ENCODE measurements at regions not wholly inside any gene's neighbourhood (a gene's known extent, or its start where the extent isn't known, plus 50 kb on each side); places are given as distances from the start of the nearest gene placed in this dataset.

DNA sequence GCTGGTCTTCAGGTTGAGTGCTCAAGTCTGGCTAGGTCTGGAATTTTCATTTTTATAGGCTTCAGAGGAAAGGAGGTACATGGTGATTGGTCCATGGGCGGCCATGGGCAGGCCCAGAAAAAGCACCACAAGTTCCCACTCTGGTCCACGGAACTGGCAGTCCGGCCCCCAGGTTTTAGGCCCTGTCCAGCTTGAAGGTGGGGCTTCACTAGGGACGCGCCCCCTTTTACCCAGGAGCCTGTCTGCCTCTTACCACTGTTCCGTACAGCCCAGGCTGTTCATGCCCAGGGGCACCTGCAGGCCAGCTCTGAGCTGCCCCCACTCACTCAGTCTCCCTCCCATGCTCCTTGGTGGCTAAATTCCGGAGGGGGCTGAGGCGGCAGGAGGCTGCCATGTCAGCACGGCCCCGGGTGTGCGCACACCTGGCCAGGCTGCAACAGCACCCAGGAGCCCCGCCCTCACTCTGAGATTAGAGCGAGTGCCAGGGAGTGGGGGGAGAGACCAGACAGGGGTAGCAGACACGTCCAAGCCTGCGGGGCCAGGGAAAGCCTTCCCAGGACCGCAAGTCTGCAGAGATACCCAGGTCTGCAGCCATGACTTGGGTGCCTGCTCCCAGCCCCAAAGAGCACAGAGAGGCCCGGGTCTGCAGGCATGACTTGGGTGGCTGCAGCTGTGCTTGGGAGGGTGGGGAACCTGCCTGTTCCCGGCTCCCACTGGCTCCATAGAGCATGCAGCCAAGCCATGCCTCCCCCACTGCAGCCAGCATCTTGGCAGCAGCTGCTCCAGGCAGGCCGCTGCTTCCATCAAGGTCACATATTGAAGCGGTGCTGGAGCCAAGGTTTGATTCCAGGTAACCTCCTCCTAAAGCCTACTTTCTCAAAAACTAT lies 390.2 kb upstream of the SGCD start:
- DNase-seq: no peak

DNA sequence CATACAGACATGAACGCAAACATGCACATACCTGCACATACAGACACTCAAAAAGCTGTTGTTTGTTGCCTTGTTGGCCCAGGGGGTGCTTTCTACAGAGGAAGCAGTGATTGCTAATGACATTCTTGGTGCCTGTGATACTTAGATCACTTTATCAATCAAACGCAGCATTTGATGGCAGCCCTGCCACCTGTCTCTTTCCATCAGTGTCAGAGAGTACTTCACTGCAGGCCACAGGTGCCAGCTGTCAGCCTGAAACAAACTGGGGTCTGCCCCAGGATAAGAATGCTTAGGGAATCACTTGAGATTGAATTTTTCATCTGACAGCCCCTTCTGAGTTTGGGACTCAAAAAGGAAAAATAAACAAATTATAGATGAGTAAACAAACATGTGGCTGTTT lies 388.9 kb upstream of the SGCD start:
- no peak for DNase-seq

DNA sequence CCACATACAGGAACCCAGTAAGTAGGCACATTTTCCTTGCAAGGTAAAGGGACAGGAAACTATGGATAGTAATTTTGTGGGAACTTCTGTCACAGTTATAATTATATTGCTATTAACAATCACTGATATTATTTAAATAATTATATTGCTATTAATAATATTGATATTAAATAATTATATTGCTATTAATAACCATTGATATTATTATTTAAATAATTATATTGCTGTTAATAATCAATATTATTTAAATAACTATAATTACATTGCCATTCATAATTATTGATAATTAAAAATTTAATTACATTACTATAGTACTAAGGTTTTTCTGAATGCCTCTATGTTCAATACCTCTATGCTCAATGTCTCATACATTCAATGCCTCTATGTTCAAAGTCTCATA lies 385.6 kb upstream of the SGCD start:
- DNase-seq: no peak

DNA sequence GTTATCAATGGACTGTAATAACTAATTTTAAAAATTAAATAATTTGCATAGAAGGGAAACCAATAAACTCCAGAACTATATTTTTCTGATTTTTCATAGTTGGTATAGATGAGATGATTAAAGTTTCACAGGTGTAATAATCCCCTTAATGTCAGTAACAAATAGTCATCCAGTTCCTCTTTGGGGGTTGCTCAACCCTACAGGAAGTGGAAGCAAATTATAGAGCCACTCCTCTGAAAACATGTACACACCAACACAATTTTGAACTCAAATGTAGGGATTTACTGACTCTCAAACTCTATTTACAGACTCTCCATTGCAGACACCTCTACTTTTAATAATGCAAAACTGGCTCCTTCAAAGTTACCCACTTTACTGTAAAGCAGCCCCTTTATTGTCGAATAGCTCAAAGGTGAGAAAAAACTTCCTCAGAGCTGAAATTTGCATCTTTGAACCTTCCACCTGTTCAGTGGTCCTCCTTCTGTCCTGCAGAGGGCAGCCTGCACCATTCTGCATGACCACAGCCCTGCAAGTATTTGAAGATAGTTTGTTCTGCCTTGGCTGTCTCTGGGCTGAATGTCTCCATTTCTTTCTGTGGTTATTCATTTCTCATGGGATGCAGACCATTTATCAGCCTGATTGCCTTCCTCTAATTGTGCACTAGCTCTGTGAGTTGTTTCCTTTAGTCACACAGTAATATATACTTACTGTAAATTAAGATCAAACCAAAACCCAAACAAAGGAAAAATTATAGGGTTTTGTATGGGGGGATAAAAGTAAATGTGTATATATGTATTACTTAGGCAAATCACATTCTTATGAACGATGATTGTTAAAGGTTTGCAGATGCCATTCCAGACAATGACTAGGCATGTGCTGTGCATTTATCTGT lies 383.2 kb upstream of the SGCD start:
- DNase-seq: no peak

DNA sequence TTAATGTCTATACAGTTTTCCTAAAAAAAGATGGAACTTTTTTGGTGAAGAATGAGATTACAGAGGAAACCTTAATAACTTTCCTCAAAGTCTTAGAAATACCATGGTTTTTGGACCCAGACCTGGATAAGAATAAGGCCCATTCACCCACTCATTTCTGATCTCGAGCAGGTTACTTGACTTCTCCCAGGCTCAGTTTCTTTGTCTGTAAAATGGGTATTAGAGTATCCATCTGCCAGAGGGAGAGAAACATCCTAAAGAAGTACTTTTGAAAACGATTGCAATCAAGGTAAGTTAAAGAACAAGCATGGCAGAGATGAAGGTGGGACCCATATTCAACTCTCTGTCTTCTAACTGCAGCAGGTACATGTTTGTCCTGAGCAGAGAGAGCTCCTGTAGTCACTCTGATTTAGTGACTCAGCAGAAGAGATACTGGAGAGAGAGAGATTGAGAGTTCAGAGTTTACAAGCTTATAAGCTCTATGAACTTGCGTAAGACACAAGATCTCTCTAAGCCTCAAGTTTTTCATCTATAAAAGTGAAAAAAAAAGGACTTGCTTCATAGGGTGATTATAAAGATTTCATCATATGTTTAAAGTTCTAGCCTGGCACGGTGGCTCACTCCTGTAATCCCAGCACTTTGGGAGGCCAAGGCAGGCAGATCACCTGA lies 379.4 kb upstream of the SGCD start:
- no peak for DNase-seq

DNA sequence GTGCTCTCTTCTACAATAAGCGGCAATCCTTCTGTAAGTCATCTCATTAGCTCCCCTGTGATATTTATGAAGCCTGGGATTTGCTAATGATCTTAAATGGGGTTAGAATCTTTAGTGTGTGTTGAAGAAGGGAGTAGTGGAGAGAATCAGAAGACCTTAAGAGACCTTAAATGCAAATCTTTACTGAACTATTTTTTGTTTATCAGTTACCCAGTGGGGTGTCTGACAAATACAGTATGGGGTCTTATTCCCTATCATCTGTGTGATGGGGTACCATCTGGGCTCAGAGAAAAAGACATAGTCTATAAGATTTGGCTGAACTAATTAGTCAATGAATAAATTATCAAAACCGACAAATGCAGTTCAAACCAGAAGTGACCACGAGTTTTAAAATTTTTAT lies 378.4 kb upstream of the SGCD start:
- no peak for DNase-seq

DNA sequence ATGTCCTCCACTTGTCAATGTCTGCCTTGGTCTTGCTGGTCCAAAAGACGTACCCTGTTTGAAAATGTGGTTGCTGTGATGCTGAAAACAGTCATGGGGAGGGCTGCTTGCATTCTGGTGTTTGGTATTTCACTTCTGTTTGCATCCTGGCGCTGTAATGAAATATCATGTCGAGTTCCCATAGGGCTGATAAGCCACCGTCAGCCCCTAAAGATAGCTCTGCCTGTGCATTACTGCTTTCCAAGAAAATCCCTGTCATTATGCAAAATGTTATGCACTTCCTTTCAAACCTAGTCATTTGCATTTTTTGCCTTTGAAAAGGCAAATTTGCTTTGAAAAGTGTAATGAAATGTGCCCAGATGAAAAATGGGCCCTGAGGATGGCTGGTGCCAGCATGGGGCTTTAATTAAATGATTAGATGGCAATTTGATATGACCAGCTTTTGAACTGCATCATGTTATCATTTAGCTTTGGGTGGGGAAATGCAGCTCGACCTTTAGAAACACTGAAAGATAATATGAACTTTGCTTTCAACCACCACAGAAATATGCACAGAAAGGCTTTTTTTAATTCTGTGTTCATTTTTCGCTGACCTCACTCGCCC lies 374.4 kb upstream of the SGCD start:
- DNase-seq: no peak

DNA sequence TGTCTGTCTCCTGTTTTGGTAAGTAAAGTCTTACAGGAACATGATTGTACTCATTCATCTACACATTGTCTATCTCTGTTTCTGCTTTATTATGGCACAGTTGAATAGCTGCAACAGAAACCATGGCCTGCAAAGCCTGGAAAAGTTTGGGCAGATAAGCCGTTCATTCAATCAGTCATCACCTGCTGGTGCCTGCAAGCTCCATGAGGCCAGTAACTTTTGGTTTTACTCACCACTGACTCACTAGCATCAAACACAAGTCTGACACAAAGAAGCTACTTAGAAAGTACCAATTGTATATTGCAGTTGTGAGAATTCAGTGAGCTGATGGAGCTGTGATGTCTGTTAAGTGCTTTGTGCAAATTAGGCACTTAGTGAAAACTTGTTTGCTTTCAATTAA lies 373.6 kb upstream of the SGCD start:
- no peak for DNase-seq

DNA sequence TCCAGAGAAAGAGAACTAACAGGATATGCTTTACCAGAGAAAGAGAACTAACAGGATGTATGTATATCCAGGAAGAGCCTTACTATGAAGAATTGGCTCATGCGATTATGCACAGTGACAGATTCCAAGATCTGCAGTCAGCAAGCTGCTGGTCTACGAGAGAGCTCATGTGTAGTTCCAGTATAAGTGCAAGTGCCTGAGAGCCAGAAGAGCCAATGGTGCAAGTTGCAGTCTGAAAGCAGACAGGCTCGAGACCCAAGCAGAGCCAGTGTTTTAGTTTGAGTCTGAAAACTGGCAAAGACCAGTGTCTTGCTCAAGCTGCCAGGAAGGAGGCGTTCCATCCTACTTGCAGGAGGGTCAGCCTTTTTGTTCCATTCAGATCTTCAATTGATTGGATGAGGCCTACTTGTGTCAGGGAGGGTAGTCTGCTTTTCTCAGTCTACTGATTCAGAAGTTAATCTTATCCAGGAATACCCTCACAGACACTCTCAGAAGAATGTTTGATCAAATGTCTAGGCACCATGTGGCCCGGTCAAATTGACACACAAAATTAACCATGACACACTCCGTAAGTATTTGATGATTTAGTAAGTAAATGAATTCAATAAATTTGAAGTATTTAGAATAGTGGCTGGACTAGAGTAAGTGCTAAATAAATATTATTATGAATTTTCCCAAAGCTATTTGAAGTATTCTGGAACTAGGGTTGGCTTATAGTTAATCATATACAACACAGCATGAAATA lies 372.1 kb upstream of the SGCD start:
- no peak for DNase-seq

DNA sequence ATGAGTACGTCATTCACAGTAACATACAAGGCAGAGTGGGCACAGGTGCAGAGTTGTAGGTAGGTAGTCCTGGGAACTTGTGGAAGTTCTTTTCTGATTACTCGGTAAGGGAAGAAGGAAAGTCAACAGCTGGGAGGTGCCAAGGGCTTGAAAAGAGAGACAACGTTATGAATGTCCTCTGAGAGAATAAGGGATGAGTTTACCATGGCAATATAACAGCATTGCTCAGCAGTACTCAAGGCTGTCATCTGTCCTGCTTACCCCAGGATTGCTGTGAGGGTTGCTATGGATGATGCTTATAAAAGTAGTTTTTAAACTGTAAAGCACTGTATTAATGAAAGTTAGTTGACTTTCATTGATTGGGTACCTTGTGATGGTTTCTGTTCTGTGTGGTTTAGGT lies 369.1 kb upstream of the SGCD start:
- no peak for DNase-seq

DNA sequence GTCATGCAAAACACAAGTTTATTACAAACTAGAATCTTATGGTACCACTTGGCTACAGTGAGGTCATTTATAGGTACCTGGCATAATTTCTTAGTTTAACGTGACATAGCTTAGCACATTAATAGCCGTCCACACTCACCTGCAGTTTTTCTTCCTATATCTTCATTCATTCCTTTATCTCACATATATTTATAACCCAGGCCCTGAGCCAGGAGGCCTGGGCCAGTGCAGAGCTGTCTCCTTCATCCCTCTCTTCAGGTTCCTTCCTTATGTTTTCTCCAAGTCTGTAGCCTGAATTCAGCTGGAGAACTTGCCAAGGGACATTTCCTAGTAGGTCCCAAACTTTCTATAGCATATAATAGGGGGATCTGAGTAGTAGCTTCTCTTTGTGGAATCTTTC lies 367.9 kb upstream of the SGCD start:
- DNase-seq: no peak

DNA sequence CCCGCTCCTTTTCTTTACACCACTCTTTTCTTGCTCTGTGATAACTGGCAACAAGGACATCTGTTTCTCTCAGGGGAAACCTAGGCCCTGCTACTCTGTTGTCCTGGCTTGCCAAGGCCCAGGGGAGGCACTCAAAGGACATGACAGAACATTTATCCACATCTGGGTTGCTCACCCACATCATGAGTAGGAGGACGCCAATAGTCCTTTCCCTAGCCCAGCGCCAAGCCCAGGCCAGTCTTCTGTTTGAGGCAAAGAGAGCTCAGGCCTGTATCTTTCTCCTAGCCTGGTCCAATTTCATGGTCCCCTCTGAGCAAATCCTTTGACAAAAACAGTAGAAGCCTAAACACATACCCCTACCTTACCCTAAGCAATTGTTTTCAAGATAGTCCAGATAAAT lies 366.8 kb upstream of the SGCD start:
- no peak for DNase-seq

DNA sequence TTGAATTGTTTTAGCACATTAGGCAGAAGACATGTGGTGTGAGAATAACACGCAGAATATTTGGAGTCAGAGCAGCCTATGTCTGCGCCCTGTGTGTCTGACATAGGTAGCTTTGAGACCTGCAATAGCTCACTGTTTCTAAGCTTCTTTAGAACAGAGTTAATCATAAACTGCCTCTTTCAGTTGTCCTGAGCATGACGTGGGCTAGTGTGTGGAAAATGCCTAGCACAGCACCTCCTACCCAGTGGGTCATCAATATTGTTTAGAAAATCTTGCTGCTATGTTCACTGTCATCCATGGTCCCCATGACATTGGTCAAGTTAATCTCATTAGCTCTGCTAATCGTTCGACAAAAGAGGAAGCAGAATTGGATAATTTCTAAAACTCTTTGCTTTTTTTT lies 357.4 kb upstream of the SGCD start:
- DNase-seq: no peak

DNA sequence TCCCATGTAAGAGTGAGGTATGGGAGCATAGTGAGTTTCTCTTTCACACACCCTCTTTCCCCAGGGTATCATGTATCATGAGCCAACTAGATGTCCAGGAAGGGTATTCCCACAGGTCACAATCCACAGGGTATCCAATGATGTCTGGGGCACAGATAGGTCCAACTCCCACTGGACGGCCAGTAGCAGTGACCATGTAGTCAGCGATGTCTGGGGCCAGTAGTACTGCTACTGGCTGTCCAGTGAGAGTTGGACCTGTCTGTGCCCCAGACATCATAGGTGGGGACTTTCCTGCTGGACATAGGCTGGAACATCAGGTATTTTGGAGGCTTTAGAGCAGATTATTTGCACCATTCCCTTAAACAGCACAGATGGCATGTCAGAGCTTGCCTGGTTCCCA lies 352.6 kb upstream of the SGCD start:
- DNase-seq: no peak

DNA sequence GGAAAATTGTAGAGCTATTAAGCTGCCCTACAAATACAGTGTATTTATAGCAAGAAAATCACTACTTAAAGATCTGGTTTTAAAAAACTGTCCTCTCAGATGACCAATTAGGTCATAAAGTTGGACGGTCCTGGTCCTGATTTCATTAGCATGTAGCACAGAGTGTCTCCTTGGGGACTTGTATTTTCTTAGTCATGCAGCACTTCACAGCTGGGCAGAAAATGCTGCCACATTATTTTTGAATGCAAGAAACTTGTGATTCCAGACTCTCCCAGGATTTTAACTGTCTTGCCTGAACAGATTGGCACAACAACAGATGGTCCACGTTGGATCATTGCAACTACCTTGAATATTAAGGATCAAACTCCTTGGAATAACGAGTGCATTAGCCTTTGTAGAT lies 348.1 kb upstream of the SGCD start:
- no peak for DNase-seq

DNA sequence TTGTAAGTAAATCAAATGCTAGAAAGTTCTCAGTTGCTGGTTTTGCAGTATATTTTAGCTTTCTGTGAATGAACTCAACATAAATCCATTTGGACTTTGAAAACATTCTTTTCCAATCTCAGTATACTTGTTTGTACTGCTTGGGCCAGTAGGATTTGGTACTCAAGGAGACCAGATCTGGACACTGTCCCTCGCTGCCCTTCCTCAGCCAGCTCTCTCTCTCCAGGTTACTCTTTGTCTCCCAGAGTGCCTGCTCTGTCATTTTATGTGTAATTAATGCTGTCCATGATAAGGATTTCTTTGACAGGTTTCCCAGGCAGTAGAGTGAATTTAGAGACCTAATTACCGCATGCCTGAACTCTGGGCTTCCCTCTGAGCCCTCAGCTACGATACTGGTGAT lies 344.6 kb upstream of the SGCD start:
- DNase-seq: no peak

DNA sequence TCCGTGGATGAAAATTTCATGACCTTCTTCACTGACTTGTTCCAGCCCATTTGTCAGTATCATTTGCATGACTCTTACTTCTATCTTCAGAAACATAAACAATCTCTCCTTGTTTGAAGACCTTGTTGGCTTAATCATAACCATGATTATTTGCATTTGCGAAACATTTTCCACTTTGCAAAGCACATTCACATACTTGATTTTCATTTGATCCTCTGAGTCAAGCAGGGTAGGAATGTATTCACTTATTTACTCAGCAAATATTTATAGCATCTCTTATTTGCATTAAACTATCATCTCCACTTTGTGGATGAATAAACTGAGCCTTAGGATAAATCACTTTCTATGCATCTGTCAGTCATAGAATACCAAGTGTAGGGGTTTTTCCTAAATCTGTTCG lies 343.0 kb upstream of the SGCD start:
- DNase-seq: no peak

DNA sequence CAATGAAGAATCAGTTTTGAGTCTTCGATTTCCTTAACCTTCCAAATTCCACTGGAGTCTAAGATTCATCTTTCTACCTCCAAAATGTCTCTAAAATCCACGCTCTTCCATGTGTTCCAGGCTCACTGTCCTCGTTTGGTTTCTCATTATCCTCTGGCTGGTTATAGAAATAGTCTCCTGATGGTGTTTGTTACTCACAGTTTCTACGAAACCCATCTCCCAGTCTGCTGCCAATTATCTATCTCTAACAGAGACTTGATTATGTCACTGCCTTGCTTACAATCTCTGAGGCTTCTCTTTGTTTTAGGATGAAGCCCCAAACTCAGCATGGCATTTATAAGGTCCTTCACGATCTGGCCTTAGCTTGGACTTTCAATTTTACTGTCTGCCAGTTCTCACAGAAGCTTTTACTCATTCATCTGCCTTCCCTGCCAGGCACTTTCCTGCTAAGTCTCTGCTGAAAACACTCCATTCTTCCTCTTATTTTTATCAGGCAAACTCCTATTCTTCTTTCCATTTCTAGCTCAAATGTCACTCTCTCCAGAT lies 339.6 kb upstream of the SGCD start:
- DNase-seq: no peak

DNA sequence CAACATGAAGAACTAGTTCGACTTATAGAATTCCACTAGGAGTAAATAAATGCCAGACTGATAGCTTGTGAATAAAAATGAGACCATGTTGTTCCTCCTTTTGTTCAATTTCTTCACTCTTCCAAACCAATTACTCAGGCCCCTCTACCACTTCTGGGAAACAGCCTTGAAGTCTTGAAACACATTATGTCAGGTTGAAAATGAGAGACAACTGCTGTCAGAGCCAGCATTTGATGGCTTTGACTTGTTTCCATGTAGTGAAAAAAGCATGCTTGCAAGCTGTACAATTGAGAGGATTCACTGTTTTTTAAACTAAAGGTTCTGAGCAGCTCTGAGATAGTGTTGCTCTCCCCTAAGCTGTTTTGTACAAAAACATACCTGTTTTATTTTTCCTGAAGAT lies 337.1 kb upstream of the SGCD start:
- DNase-seq: no peak

DNA sequence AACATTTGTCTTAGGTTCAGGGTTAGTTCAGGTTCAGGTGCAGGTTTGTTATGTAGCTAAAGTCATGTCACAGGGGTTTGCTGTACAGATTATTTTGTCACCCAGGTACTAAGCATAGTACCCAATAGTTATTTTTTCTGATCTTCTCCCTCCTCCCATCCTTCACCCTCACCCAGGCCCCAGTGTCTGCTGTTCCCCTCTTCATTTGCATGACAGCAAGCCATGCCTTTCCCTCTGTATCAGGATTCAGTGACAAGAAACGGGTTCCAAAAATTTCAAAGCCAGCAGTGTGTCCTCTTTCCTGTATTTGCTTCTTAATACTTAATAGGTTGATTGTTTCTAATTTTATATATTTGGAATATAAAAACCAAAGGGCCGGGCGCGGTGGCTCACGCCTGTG lies 330.8 kb upstream of the SGCD start:
- DNase-seq: no peak

DNA sequence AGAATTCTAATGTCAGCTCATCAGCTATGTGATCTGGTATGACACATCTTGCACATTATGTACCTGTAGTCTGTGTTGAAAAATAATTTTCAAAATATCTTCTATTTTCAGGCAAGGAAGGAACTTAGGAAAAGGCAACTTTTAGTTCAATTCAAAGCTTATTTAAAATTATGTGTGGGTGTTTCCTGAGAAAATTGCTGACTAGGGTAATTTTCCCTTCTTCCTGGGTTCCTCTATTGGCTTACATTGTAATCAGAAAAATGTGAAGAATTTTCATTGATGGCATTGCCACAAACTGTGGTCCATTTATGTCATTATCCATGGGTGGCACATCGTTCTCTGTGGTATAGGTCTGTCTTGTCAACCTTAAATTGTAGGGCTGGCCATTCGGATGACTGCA lies 328.7 kb upstream of the SGCD start:
- DNase-seq: no peak

DNA sequence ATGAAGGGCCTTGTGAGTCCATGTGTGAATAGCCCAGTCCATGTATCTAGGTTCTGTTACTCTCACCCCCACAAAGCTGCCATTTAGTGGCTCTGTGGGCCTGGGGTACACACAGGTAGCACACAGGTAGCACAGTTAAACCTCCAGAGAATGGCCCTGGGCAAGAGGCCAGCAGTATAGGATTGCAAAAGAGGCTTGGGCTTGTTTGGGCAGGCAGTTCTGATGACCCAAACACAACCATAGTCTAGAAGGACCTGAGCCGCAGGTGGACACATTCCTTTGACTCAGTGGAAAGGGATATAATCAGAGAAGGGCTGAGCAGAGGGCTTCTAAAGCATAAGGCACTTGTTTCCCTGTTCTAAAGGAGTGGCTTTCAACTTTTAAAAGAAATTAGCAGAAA lies 326.8 kb upstream of the SGCD start:
- no peak for DNase-seq

All from inflammatory macrophage treated with lipopolysaccharide for 1 hour (primary cell).